ENCODE measurements at regions not wholly inside any gene's neighbourhood (a gene's known extent, or its start where the extent isn't known, plus 50 kb on each side); places are given as distances from the start of the nearest gene placed in this dataset.

DNA sequence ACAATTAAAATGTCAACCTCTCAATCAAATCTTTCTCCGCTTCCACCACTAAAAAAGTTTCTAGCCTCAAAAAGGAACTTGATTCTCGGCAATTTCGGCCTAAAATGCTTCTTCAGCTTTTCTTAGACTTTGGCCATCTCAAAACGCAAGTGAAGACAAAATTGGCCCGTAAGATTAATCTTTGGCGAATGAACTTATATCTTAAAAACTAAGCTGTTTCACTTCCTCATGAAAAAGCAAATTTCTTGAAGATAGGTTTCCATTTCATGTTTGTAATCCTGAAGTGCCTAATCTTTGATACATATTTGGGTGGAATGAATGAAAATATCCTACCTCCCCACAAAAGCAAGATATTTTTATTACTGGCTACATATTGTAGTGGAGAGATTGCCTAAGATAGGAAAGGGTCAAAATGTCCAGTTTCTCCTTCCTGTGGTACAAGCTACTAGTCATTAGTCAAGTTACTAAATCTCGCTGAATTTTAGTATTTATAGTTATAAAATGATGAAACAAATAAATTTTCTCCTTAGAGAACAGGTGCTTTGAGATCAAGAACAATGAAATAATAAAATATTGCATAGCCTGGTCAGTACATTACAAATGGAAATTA lies 85.4 kb upstream of the ZEB2 start:
- no peak for DNase-seq (ENCODE audit: low read depth in 2 of 2)

DNA sequence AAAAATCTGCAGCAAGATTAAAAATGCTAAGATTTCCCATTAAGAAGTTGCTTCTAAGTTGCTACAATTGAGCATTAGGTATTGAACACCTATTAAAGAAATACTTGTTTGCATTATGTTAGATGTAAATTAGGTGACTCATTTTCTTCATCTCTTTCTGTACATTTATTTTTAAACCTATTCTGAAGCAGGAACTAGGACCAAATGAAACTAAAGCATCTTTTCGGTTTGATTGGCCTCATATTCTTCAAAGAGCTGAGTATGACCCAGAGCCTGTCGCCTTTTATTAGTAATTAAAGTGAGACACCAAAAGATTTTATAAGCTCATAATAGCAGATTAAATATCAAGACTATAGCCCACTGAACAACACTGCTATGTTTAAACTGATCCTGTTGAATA lies 83.4 kb upstream of the ZEB2 start:
- no peak for DNase-seq (ENCODE audit: low read depth in 2 of 2)

DNA sequence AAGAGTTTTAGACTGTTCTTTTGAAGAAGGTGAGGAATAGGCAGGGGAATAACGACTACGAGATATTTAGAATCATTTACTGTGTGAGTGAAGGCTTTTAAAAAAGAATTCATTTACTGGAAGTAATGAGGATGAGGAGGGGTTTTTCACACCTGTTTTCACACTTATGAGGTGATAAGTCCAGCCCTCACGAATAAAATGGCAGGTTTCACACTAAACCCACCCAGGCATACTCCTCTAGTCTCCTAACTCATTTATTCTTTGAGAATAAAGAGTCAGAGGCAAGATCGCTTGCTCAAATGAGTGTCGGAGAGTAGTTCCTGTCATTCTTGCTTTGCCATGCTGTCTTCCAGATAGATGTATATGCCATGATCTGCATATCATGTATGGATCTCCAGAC lies 79.0 kb upstream of the ZEB2 start:
- DNase-seq (ENCODE audit: low read depth in 2 of 2): no peak

DNA sequence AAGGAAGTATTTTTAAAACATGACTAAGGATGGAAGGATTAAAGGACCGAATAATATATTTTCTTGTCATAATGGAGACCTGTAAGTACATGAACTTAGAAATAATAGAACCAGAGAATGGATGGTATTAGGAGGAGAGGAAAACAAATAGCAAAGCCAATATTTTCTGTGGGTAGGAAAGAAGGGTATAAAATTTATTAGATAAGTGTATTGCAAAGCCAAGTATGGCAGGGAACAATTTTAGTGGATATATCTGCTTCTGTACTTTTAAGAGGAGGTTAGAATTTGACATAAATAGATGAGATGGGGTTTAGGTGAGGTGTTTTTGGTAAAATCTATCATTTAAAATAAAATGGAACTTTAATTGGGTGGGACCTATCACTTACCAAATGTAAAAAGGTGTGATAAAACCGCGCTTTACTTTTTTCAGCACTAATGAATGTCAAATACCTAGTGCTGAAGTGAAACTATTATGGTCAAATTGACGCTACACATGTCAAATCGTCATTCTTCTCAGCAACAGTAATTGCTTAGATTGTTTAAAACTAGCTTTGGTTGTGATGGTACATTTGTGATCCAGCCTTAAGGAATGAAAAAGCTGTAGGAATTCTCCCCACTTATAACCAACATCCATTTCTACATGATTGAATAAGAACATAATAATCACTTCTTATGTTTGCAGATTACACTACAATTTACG lies 78.1 kb upstream of the ZEB2 start:
- DNase-seq (ENCODE audit: low read depth in 2 of 2): no peak

DNA sequence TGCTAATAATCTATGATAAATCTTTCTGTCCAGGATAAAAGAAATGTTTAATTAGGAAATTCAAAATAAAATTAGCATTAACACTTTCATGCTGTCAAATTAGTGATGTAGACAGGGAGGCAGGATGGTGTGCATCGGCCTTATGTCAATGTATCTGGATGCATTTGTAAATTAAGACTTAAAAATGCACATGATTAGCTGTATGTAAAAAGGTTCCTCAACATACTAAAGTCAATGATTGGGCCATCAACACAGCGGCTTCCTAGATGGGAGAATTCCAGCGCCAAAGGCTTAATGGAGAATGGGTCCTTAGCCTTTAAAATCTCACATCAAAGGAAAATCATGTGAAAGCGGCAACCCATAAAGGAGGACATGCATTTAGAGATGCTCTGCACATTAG lies 77.5 kb upstream of the ZEB2 start:
- no peak for DNase-seq (ENCODE audit: low read depth in 2 of 2)

DNA sequence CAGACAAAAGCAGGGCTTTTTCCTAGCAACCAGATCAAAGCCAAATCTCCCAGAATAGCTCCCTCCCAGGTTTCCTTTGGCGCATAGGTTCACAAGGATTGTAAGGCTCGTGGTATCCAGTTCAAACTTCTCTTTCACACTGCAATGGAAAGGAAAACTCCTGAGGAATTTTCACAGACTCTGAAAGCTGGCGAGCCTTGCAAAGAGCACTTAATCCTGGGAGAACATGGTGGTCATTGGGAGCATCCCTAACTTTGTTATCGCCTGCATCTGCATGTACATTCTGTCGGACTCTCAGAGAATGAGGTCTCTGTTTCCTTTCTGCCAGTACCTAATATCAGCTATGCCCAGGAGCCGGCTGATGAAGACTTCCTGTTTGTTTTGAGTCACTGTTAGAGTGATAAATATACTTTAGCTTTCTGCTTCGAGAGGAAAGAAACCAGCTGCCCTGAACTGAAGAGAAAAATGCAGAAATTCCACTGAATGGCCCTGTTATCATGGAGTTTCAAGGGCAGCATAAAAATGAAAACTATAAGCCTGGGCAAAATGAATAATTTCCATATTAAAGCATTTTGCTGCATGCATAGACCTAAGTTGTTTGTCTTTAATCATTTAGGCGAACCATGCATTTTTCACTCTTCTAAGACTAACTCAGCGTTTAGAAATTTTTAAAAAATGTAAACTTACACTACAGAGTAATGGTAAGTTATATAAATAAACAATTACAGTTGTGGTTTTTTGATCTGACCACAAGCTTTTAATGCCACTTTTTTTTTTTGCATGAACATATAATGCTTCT lies 76.4 kb upstream of the ZEB2 start:
- DNase-seq (ENCODE audit: low read depth in 2 of 2): no peak

DNA sequence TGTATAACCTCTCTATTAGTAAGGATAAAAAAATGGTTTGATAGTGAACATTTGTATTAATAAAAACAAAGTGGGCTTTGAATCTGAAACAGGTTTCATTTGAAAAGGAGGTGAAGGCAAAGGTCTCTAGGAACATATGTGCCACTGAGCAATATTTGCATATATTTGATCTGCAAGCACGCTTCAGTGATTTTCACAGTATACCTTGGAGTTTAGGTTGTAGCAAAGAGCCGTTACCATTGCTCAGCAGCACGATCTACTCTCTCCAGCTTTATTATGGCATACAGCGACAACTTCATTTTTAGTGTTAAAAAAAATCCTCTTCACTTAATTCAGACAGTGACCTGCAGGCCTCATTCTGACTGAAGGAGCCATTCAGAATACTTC lies 75.8 kb upstream of the ZEB2 start:
- no peak for DNase-seq (ENCODE audit: low read depth in 2 of 2)

DNA sequence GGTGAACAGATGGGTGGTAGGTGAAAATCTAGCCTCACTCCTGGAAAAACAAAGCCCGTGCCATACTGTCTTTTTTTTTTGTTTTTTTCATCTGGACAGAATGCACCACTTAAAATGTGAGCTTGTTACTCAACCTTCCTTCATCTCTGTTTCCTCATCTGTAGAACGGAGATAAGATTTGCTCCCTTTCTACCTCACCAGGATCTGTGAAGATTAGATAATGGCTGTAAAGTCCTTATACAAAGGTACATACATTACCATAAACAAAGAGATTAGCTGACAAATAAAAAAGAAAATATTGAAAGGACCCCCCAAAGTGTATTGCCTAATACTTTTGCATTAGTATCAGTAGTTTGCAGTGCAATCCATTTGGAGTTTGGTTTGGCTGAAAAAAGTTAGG lies 75.4 kb upstream of the ZEB2 start:
- DNase-seq (ENCODE audit: low read depth in 2 of 2): no peak

DNA sequence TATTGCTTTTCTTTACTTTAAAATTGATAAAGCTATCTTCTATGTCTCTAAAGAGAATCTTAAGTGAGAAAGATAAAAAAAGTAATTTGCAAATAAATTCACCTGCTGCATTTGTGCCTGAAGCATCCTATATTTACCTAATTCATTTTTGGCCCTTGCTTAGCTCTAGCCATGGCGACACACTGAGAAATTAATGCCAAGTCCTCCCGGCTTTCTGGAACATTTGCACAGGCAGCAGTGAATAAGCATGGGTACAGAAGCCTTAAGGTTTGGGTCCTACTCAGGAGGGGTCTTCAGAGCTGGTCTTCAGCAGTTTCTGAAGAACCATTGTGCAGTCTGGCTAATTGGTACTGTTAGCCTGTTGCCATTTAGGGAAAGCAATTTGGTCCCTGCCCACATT lies 73.9 kb upstream of the ZEB2 start:
- no peak for DNase-seq (ENCODE audit: low read depth in 2 of 2)

DNA sequence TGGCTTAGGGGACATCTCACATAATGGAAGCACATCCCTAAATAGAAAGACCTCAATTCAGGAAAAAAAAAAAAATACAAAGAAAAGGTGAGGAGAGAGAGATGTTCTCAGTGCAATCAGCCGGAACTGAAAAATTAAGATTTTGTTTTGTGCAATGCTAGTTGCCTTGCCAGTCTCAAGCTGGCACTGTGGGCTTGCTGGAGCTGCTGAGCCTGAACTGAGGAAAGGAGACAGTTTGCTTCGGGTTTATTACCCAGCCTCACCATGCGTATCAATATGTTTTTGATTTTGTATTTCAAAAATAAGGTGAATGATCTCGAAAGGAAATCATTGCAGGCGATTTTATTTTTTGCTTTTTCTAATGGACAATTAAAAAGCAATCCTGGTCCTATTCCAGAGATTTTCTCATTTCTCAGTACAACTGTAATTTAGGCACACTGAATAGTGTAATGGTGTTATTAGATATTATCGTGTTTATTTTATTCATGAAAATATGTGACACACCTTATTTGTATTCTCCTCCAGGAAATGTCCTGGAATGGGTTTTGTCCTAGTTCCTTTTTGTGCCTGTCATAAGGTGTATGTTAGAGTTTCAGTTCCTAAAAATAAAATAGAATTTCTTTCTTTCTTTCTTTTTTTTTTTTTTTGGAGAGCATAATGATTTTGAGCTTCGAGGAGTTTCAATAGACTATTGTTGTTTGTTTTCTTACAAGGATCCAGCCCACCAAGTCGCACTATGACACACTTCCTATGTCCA lies 72.8 kb upstream of the ZEB2 start:
- DNase-seq (ENCODE audit: low read depth in 2 of 2): no peak

DNA sequence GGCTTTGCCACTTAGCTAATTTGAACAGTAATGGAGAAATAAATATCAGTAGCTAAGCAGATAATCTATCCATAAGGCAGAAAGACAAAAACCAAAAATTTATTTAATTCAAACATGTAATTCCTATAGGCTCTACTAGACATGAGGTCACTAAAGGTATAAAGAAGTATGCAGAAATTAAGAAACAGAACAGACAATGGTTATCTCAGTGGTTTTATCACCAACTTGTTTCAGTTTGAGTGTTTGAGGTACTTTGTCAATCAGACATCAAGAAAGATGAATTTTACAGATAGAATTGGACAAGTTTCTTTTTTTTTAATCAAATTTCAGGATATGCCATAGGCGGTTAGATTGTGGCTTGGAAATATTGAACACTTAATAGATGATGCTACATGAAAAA lies 67.4 kb upstream of the ZEB2 start:
- no peak for DNase-seq (ENCODE audit: low read depth in 2 of 2)

DNA sequence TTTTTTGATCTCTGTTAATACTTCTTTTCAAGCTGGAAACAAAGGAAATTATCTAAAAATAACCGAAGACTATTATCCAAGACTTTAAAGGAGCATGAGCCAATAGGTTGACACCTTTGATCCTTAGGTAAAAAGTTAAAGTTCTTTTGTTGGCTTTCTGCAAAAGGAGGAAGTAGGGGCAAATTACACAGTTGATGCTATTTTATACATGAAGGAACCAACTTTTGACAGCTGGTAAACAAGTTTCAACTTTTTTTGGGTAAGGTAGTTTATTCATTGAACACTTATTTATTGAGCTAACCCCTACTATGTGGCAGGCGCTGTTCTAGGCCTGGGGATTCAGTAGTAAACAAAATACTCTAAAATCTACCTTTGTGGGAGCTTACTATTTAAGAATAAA lies 66.6 kb upstream of the ZEB2 start:
- DNase-seq (ENCODE audit: low read depth in 2 of 2): no peak

DNA sequence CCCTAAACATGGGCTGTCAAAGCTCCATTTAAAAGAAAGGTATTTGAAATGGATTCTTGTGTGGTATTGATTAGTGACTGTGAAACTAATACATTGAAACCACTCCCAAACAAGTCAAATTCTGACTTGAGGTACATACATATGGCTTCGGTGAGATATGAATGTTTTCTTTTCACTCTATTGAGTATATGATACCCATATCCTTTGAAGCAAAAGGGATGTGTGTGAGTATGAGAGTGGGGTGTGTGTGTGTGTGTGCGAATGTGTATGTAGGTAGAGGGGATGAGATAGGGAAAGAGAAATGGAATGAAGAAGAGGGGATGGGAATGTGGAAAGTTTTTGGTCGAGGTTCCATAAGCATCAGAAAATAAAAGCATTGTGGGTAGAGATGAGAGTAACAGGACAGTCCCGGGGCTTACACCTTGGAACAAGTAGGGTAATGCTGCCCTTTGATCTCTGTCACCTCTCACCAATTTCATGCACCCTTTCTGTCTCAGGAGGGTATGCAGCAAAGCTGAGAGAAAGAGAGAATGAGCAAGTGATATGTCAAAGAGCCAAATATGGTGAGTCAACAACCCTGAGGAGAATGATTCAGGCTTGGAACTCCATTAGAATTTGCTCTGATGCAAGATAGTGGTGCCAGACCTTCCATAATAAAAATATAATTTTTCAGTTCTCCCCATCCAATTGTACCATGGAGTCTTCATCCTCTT lies 64.0 kb upstream of the ZEB2 start:
- DNase-seq (ENCODE audit: low read depth in 2 of 2): peak; percentile 55 to 65

DNA sequence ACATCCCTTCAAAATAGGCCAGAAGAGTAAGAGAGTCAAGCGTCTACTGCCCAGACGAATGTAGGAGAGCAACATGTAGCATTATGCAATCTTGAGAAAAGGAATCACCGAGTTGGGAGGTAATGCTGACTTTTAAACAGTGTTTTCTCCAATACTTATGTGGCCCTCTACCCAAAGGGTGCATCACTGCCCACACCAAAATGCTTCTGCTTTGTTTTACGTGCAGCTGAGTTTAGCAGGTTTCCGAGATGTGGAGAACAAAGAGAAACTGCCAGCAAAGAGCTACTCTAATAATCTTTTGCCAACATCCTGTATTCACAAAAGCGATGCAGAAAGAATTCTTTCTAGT lies 63.4 kb upstream of the ZEB2 start:
- DNase-seq (ENCODE audit: low read depth in 2 of 2): no peak

DNA sequence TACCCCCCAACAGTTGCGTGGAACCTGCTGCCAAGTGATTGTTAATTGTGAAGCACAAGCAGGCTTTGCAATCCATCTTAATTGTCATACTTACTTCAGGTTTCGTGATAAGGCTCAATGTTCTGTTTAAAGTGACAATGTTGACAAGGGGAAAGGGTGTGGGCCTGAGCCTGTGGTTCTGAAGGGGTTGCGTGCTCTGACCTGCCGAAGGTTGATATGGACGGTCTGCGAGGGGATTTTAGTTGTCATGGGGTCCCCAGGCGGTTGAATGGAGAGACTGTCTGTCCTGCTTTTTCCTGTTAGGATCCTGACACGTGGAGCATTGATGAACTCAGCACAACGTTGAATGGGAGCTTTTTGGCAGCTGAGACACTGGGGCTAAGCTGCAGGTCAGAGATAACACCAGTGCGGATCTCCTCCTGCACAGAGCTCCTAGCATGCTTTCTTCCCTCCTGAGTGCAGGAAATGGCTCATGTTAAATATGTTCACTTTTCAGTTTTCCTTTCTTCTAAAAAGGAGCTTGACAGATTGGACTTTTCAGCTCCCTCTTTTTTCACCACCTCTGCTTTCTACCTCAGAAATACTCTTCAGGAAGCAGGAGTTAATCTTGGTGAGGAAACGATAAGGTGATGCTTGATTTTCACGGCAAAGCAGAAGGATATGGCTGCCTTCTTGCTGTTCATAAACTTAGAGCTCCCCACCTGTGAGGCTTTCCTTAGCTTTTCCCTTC lies 62.9 kb upstream of the ZEB2 start:
- DNase-seq (ENCODE audit: low read depth in 2 of 2): no peak

DNA sequence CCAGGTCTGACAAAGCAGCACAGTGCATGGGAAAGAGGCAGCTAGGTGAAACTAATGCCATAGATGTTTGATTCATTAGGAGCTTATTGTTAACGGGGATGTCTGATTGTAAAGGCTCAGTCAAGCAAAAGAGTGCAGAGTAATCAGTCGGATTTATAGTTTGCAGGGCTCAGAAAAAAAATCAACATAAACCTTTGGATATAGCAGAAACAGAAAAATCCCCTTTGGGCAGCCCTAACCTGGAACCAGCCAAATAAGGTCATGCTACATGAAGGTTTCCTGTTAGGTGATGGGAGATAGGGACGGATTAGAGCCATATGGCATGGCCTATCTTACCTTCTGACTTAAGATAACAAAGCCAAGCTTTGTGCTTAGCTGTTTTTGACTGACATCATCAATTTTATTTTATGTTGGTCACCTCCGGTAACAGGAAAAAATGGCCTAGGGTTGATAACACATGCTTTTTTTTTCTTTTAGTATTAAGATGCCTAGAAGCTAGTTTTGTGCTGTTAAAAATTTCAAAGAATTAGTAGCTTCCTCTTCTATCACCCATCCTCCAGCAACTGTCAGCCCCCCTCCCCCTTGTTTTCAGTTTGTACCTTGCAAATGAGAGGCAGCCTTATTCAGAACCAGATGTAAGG lies 60.7 kb upstream of the ZEB2 start:
- DNase-seq (ENCODE audit: low read depth in 2 of 2): no peak

DNA sequence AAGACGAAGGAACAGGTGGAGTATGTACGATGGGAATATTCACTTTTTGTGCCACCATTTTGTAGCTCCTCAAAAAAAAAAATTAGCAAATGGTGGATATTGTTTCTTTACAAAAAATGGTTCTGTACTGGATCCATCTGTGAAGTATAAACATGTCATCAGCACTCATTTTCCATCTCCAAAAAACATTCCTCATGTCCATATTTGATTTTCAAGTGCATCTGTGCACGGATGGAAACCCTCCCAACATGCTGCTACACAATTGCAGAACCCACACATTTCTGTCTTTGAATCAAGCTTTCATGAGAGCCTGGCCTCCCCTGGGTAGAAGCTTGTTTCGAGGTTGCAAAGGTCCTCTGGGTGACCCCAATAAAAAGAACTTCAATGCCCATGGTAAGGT lies 59.6 kb upstream of the ZEB2 start:
- DNase-seq (ENCODE audit: low read depth in 2 of 2): no peak

DNA sequence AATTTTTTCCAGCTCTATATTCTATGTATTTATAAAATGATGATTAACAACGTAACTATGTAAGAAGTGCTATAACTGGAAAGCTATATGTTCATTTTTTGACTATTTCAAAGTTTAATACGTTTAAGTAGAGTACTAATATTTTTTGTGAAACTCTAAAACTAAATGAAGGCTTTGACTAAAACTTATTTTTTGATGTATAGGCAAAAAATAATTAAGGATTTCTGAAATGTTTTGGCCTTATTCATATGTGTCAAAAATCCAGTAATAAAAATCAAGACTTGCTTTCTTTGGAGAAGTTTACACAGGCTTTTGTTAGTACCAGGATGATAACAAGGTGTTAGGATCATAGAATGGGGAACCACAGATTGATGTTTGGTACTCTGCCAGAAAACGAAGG lies 58.2 kb upstream of the ZEB2 start:
- no peak for DNase-seq (ENCODE audit: low read depth in 2 of 2)

DNA sequence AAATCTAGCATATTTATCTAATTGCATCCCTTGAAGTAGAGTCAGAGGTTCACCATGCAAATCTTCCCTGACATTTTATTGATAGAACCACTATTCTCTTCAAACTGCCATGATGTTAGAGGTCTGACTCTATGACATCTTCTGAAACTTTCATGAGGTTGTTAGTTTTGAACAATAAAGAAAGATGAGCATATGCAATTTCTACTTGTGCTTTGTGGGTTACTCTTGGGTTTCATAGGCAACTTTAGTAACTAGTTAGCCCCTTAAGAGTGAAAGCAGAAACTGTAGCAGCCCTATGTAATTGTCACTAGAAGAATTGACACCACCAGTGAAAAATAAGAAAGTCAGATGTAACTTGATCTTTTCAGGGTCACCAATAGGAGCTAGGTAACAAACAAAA lies 53.1 kb upstream of the ZEB2 start:
- no peak for DNase-seq (ENCODE audit: low read depth in 2 of 2)

DNA sequence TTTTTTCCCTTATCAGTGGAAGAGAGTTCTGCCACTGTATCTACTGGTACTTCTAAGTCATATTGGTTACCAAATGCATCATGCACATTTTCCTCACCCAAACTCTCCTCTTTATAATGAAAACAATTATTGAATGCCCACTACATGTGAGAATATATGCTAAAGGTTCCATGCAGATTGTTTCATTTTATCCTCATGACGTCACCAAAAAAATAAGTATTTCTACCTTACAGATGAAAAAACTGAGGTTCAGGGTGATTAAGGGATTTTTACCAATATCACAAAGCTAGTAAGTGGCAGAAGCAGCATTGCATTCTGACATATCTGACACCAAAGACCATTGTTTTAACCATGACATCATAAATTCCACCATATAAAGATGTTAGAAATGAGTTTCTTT lies 51.9 kb upstream of the ZEB2 start:
- DNase-seq (ENCODE audit: low read depth in 2 of 2): no peak

DNA sequence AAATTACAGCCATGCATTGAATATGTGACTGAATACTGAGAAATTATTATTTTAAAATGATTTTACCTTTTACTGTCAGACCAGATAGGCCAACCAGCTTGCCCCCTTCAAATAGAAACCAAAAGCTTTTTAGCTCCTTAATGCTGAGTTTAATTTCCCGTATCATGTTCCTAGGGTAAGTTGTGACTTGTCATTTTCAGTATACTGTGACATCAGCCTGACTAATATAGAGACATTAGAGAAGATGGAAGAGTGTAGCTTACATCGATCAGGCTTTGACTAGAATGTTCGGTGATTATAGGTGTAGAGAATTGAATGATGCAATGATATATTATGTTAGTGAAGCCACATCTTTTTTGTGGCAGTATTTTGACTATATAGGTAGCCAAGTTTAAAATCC lies 50.6 kb upstream of the ZEB2 start:
- no peak for DNase-seq (ENCODE audit: low read depth in 2 of 2)
